Keratinocyte (primary cell): ENCODE measurements at regions not wholly inside any gene's neighbourhood (a gene's known extent, or its start where the extent isn't known, plus 50 kb on each side); places are given as distances from the start of the nearest gene placed in this dataset.

Experiments
- DNase-seq: peaks from one replicate; pipeline ENCODE4 v3.0.0-alpha.2; 2011; ENCODE audit warnings: low read depth, missing footprints, low spot score
- FAIRE-seq: peaks from 2 replicates; lab custom pipeline; 2011; peaks lifted over from hg19 to GRCh38; lab: Jason Lieb, UNC
- H2AFZ ChIP-seq: 2 replicates; pipeline ENCODE4 v1.6.0; 2012; ENCODE audit warnings: low read length, control low read depth, inconsistent platforms; ENCODE audit not compliant: control insufficient read depth
- H3K27ac ChIP-seq: 2 replicates; pipeline ENCODE4 v1.5.1; 2011; ENCODE audit warnings: low read length; ENCODE audit not compliant: control insufficient read depth, insufficient read depth
- H3K27me3 ChIP-seq: 3 replicates; pipeline ENCODE4 v1.6.0; 2011; ENCODE audit warnings: low read length; ENCODE audit not compliant: control insufficient read depth, insufficient read depth; ENCODE audit errors: extremely low read depth
- H3K36me3 ChIP-seq, 2 experiments: 2 replicates in 1 of 2; 3 replicates in 1 of 2; pipeline ENCODE4 v1.5.1; 2011; ENCODE audit warnings: low read length in 2 of 2, mild to moderate bottlenecking in 1 of 2; ENCODE audit not compliant: control insufficient read depth in 2 of 2, insufficient read depth in 2 of 2; ENCODE audit errors: extremely low read depth in 1 of 2
- H3K4me1 ChIP-seq: 3 replicates; pipeline ENCODE4 v1.5.1; 2011; ENCODE audit warnings: low read length; ENCODE audit not compliant: control insufficient read depth, insufficient read depth; ENCODE audit errors: extremely low read depth
- H3K4me2 ChIP-seq: 3 replicates; pipeline ENCODE4 v1.6.0; 2011; ENCODE audit warnings: low read depth, low read length; ENCODE audit not compliant: control insufficient read depth, insufficient read depth; ENCODE audit errors: extremely low read depth
- H3K4me3 ChIP-seq, 3 experiments: fragments of 200-600 bp in 1 of 3; sonication (generic) in 1 of 3; 2 replicates in 2 of 3; 3 replicates in 1 of 3; pipeline ENCODE4 v1.5.1; 2011 to 2016; ENCODE audit warnings: low read length in 3 of 3, mild to moderate bottlenecking in 3 of 3, control low read depth in 2 of 3, inconsistent platforms in 1 of 3, low read depth in 1 of 3, mixed read lengths in 1 of 3, mixed run types in 1 of 3, moderate library complexity in 1 of 3; ENCODE audit not compliant: control insufficient read depth in 2 of 3, insufficient read depth in 2 of 3; ENCODE audit errors: extremely low read depth in 1 of 3
- H3K79me2 ChIP-seq: 2 replicates; pipeline ENCODE4 v1.6.0; 2012; ENCODE audit warnings: low read length; ENCODE audit not compliant: control insufficient read depth, insufficient read depth
- H3K9ac ChIP-seq: 3 replicates; pipeline ENCODE4 v1.6.0; 2011; ENCODE audit warnings: low read length; ENCODE audit not compliant: control insufficient read depth, insufficient read depth; ENCODE audit errors: extremely low read depth
- H3K9me1 ChIP-seq: 3 replicates; pipeline ENCODE4 v1.6.0; 2011; ENCODE audit warnings: low read length; ENCODE audit not compliant: control insufficient read depth, insufficient read depth; ENCODE audit errors: extremely low read depth
- H3K9me3 ChIP-seq: 2 replicates; pipeline ENCODE4 v1.5.1; 2012; ENCODE audit warnings: low read depth, low read length; ENCODE audit not compliant: control insufficient read depth
- H4K20me1 ChIP-seq: 3 replicates; pipeline ENCODE4 v1.6.0; 2011; ENCODE audit warnings: low read length; ENCODE audit not compliant: control insufficient read depth, insufficient read depth; ENCODE audit errors: extremely low read depth
- EZH2 ChIP-seq: IDR thresholded peaks from one replicate; pipeline ENCODE4 v1.6.1; 2012; ENCODE audit warnings: inconsistent platforms, mild to moderate bottlenecking, low read length, moderate library complexity
- dilution Hi-C: fragments of 300-500 bp; cut with MboI; formaldehyde crosslinking; loops from one replicate; pipeline ENCODE4 v1.7.0; 2020; ENCODE audit warnings: low sequenced_read_pairs; ENCODE audit not compliant: extremely low pct_ligation_motif_present
- TF ChIP-seq, protein P1 (sequence below), 3 experiments: IDR thresholded peaks in 1 of 3; conservative IDR thresholded peaks in 1 of 3; optimal IDR thresholded peaks in 1 of 3; 2 replicates in 2 of 3; 3 replicates in 1 of 3; pipeline versions ENCODE3 to v1.5.1; 2011; ENCODE audit warnings: low read length in 3 of 3, mild to moderate bottlenecking in 3 of 3, moderate library complexity in 2 of 3, control low read depth in 1 of 3, inconsistent platforms in 1 of 3; ENCODE audit not compliant: insufficient read depth in 2 of 3; ENCODE audit errors: extremely low read depth in 1 of 3

DNA sequence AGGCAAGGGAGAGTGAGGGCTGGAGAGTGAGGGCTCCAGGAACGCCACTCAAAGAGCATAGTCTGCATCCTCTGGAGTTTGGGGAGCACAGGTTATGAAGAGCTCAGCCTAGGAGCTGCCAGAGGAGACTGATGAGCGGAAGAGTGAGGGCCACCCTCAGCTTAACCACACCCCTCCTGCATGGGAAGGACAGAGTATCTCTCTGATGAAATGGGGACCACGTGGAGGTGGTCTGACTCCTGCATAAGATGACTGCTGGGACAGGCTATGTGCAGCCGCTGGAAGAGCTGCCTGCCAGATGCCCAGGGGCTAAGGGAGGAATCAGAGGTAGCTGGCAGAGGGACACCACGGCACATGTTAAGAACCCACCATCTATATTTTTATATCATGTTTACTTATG, 162.9 kb upstream of the POU2AF2 start:
- Histone ChIP-seq H3K4me1 (no peaks in the 10 kb centered on the region), H3K9ac (no peak overlapping the region), H4K20me1 (no peaks in the 10 kb centered on the region), H3K9me1 (no peaks in the 10 kb centered on the region), H3K27me3 (no peaks in the 10 kb centered on the region), H3K79me2 (no peaks in the 10 kb centered on the region), H3K9me3 (no peaks in the 10 kb centered on the region), H3K27ac (no peak overlapping the region), H3K4me2 (no peak overlapping the region), H2AFZ (no peak overlapping the region), H3K4me3 (no peak overlapping the region), H3K36me3 (no peaks in the 10 kb centered on the region)
- DNase-seq (no peak), FAIRE-seq (no peak)
- dilution Hi-C loops: no loop called here
- no peak for TF ChIP-seq EZH2
- TF ChIP-seq, protein P1, sequence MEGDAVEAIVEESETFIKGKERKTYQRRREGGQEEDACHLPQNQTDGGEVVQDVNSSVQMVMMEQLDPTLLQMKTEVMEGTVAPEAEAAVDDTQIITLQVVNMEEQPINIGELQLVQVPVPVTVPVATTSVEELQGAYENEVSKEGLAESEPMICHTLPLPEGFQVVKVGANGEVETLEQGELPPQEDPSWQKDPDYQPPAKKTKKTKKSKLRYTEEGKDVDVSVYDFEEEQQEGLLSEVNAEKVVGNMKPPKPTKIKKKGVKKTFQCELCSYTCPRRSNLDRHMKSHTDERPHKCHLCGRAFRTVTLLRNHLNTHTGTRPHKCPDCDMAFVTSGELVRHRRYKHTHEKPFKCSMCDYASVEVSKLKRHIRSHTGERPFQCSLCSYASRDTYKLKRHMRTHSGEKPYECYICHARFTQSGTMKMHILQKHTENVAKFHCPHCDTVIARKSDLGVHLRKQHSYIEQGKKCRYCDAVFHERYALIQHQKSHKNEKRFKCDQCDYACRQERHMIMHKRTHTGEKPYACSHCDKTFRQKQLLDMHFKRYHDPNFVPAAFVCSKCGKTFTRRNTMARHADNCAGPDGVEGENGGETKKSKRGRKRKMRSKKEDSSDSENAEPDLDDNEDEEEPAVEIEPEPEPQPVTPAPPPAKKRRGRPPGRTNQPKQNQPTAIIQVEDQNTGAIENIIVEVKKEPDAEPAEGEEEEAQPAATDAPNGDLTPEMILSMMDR (optimal IDR thresholded peaks at IDR 0.05 in 1 of 3, IDR thresholded peaks at IDR 0.05 in 1 of 3, conservative IDR thresholded peaks at IDR 0.05 in 1 of 3; ENCODE audit: extremely low read depth in 1 of 3, insufficient read depth in 2 of 3, low read length in 3 of 3): no peak

DNA sequence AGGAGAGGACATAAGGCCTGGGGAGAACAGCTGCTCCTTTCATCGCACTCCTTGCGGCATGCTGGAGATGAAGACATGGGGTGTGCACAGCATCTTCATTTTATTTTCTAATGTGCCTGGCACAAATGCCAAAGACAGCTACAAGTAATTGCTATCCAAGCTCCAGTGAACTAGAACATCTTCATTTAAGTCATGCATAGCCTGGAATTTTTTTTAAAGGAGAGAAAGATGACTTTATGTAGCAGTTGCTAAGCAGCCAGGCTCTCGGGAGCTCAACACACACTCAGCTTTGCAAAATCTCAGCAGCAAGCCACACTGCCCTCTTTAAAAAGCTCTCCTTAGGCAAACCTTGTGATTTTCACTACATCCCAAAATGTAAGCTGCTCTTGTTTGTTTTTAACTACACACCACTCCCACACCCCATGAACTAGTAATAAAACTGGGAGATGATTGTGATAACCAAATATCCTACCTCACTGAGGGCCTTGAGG, 164.5 kb upstream of the POU2AF2 start:
- Histone ChIP-seq H3K79me2 (no peaks in the 10 kb centered on the region), H2AFZ (no peak overlapping the region), H4K20me1 (no peaks in the 10 kb centered on the region), H3K4me1 (no peaks in the 10 kb centered on the region), H3K36me3 (no peaks in the 10 kb centered on the region), H3K9me3 (no peaks in the 10 kb centered on the region), H3K4me3 (no peak overlapping the region), H3K27ac (no peak overlapping the region), H3K9ac (no peak overlapping the region), H3K4me2 (no peak overlapping the region), H3K27me3 (no peaks in the 10 kb centered on the region), H3K9me1 (no peaks in the 10 kb centered on the region)
- TF ChIP-seq EZH2: no peak
- TF ChIP-seq, protein P1 (optimal IDR thresholded peaks at IDR 0.05 in 1 of 3, IDR thresholded peaks at IDR 0.05 in 1 of 3, conservative IDR thresholded peaks at IDR 0.05 in 1 of 3; ENCODE audit: extremely low read depth in 1 of 3, insufficient read depth in 2 of 3, low read length in 3 of 3): no peak
- FAIRE-seq (no peak), DNase-seq (no peak)
- dilution Hi-C loops: no loop called here
